ENCODE measurements at regions not wholly inside any gene's neighbourhood (a gene's known extent, or its start where the extent isn't known, plus 50 kb on each side); places are given as distances from the start of the nearest gene placed in this dataset.

DNA sequence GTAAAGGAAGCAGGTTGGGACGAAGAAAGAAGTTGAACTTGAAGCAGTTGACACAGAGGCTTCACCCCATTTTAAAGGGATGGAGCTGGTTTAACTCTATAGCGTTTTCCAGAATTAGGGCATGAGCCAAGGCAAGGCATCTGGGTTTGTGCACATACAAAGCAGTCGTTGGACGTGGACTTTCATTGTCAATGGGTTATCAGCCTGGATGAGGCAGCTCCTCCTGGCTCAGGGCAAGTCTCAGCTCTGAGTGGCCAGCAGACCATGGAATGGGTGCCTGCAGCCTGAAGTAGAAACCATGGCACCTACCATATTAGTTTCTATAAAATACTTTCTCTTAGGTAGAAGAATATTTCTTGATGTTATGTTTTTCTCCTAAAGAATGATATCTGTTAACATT, 163.8 kb upstream of the KCNK2 start:
- Histone ChIP-seq H3K56ac (ENCODE audit: extremely low read depth, insufficient read depth, low read length) (no peak overlapping the region), H2BK15ac (ENCODE audit: low read depth, low read length) (peak overlapping the region; percentile 6; the same call in 1 of the 3 replicates), H4K5ac (ENCODE audit: low read depth, low read length) (no peak overlapping the region), H2AFZ (replicated peaks; ENCODE audit: low read length, poor library complexity) (peak overlapping the region; percentile 50), H3K4ac (ENCODE audit: low read depth, low read length) (no peak overlapping the region), H4K91ac (ENCODE audit: insufficient read depth, low read depth, low read length) (no peak overlapping the region), H2BK20ac (ENCODE audit: low read depth, low read length) (no peak overlapping the region), H3K27ac (ENCODE audit: insufficient read depth, low read length) (no peak overlapping the region), H3K9me3 (ENCODE audit: control insufficient read depth, insufficient read depth, low read length) (no peaks in the 10 kb centered on the region), H3K4me2 (ENCODE audit: low read depth, low read length) (no peak overlapping the region), H3K18ac (ENCODE audit: low read depth, low read length) (no peak overlapping the region), H3K4me1 (ENCODE audit: control insufficient read depth, insufficient read depth, low read length) (peaks cover 6% of the 10 kb centered on the region), H2BK120ac (ENCODE audit: low read depth, low read length) (no peak overlapping the region), H3K4me3 (ENCODE audit: insufficient read depth, low read depth, low read length) (no peak overlapping the region), H3K23ac (ENCODE audit: low read depth, low read length) (no peak overlapping the region), H3K9ac (ENCODE audit: low read depth, low read length) (no peak overlapping the region), H3K9me1 (ENCODE audit: insufficient read depth, low read length) (no peaks in the 10 kb centered on the region), H3K36me3 (ENCODE audit: control insufficient read depth, insufficient read depth, low read length) (no peaks in the 10 kb centered on the region), H2AK5ac (ENCODE audit: low read depth, low read length) (no peak overlapping the region), H2AK9ac (replicated peaks; ENCODE audit: low read depth, low read length, poor library complexity) (peak overlapping the region; percentile 5), H4K8ac (ENCODE audit: low read depth in 2 of 2, low read length in 2 of 2) (peak overlapping the region in 1 of 2 experiments; percentile 57; a peak in 1 of 4 replicates), H3K27me3 (ENCODE audit: control insufficient read depth, insufficient read depth, low read length) (no peaks in the 10 kb centered on the region), H3K14ac (replicated peaks; ENCODE audit: low read depth, low read length) (no peak overlapping the region), H3K79me1 (ENCODE audit: low read depth in 1 of 2, low read length in 2 of 2) (no peaks in the 10 kb centered on the region), H4K20me1 (ENCODE audit: insufficient read depth, low read length) (no peaks in the 10 kb centered on the region), H2BK5ac (ENCODE audit: low read depth, low read length, poor library complexity, severe bottlenecking) (no peak overlapping the region)
- in situ Hi-C loops (cut with MboI; ENCODE audit: low sequenced_read_pairs), result no loop called here
- WGBS, 2 experiments (ENCODE audit: extremely low coverage in 2 of 2, insufficient read length in 1 of 2), result 40% methylated on average over 1 of the region's 4 CpGs; no CpG with 5 or more reads in 1 of the 2 experiments
- intact Hi-C loops (cut with micrococcal nuclease), result no loop called here
- dilution Hi-C loops (cut with HindIII; ENCODE audit: low sequenced_read_pairs, unreplicated experiment), result no loop called here
- POLR2A ChIA-PET (ENCODE audit: unreplicated experiment), result no interaction called here
- DNase-seq, result no peak
- TF ChIP-seq MXI1 (IDR thresholded peaks at IDR 0.05; ENCODE audit: borderline replicate concordance, low read depth, low read length) (no peak), RFX5 (IDR thresholded peaks at IDR 0.05; ENCODE audit: low read depth, low read length) (no peak), CHD1 (IDR thresholded peaks at IDR 0.05; ENCODE audit: low read depth, low read length) (no peak), NFE2L2 (IDR thresholded peaks at IDR 0.05; ENCODE audit: low read depth, low read length) (no peak), MAZ (IDR thresholded peaks at IDR 0.05; ENCODE audit: borderline replicate concordance, low read depth, low read length) (no peak), MAFK (IDR thresholded peaks at IDR 0.05; ENCODE audit: low read depth, low read length) (no peak), POLR2A (IDR thresholded peaks at IDR 0.05; ENCODE audit: low read depth, low read length) (no peak), SMC3 (IDR thresholded peaks at IDR 0.05; ENCODE audit: low read depth, low read length) (no peak), RCOR1 (IDR thresholded peaks at IDR 0.05; ENCODE audit: insufficient replicate concordance, low read length) (no peak), BHLHE40 (IDR thresholded peaks at IDR 0.05; ENCODE audit: low read depth, low read length) (no peak)
- TF ChIP-seq, protein P1, sequence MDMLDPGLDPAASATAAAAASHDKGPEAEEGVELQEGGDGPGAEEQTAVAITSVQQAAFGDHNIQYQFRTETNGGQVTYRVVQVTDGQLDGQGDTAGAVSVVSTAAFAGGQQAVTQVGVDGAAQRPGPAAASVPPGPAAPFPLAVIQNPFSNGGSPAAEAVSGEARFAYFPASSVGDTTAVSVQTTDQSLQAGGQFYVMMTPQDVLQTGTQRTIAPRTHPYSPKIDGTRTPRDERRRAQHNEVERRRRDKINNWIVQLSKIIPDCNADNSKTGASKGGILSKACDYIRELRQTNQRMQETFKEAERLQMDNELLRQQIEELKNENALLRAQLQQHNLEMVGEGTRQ (IDR thresholded peaks at IDR 0.05; ENCODE audit: low read depth, low read length), result no peak
- TF ChIP-seq, protein P2, sequence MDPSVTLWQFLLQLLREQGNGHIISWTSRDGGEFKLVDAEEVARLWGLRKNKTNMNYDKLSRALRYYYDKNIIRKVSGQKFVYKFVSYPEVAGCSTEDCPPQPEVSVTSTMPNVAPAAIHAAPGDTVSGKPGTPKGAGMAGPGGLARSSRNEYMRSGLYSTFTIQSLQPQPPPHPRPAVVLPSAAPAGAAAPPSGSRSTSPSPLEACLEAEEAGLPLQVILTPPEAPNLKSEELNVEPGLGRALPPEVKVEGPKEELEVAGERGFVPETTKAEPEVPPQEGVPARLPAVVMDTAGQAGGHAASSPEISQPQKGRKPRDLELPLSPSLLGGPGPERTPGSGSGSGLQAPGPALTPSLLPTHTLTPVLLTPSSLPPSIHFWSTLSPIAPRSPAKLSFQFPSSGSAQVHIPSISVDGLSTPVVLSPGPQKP (IDR thresholded peaks at IDR 0.05; ENCODE audit: borderline replicate concordance, low read depth, low read length), result no peak
- TF ChIP-seq, protein P3, sequence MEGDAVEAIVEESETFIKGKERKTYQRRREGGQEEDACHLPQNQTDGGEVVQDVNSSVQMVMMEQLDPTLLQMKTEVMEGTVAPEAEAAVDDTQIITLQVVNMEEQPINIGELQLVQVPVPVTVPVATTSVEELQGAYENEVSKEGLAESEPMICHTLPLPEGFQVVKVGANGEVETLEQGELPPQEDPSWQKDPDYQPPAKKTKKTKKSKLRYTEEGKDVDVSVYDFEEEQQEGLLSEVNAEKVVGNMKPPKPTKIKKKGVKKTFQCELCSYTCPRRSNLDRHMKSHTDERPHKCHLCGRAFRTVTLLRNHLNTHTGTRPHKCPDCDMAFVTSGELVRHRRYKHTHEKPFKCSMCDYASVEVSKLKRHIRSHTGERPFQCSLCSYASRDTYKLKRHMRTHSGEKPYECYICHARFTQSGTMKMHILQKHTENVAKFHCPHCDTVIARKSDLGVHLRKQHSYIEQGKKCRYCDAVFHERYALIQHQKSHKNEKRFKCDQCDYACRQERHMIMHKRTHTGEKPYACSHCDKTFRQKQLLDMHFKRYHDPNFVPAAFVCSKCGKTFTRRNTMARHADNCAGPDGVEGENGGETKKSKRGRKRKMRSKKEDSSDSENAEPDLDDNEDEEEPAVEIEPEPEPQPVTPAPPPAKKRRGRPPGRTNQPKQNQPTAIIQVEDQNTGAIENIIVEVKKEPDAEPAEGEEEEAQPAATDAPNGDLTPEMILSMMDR (conservative IDR thresholded peaks at IDR 0.05; ENCODE audit: low read depth, low read length), result no peak
- no TSS peak for BruUV-seq (replicated peaks)
- ATAC-seq (ENCODE audit: low read depth), result peak; percentile 21; the same call in 1 of the 2 replicates
- CTCF ChIA-PET, result no interaction called here

Measured in IMR-90 (cell line).